ENCODE measurements at regions not wholly inside any gene's neighbourhood (a gene's known extent, or its start where the extent isn't known, plus 50 kb on each side); places are given as distances from the start of the nearest gene placed in this dataset.

- no peak for TF ChIP-seq CTCF (IDR thresholded peaks at IDR 0.05; ENCODE audit: low read depth, low read length)
- no peak overlapping the region for H3K4me3 ChIP-seq (replicated peaks in 1 of 2; ENCODE audit: low read depth in 2 of 2, low read length in 2 of 2)
- DNase-seq (ENCODE audit: low read depth in 2 of 2): peak in 1 of 2 donors; percentile 47
Measured at GRCh38 chr4:108529984-108530905, 90.1 kb upstream of the RPL34 start.

GRCh38 chr4:108529102-108529501, 91.3 kb upstream of the RPL34 start:
- TF ChIP-seq CTCF (IDR thresholded peaks at IDR 0.05; ENCODE audit: low read depth, low read length): no peak
- no peak overlapping the region for H3K4me3 ChIP-seq (replicated peaks in 1 of 2; ENCODE audit: low read depth in 2 of 2, low read length in 2 of 2)
- DNase-seq (ENCODE audit: low read depth in 2 of 2): no peak

- TF ChIP-seq CTCF (IDR thresholded peaks at IDR 0.05; ENCODE audit: low read depth, low read length): no peak
- no peak overlapping the region for H3K4me3 ChIP-seq (replicated peaks in 1 of 2; ENCODE audit: low read depth in 2 of 2, low read length in 2 of 2)
- DNase-seq (ENCODE audit: low read depth in 2 of 2): no peak
Measured at GRCh38 chr4:108527723-108528122, 92.7 kb upstream of the RPL34 start.

- no peak for TF ChIP-seq CTCF (IDR thresholded peaks at IDR 0.05; ENCODE audit: low read depth, low read length)
- DNase-seq (ENCODE audit: low read depth in 2 of 2): no peak
- H3K4me3 ChIP-seq (replicated peaks in 1 of 2; ENCODE audit: low read depth in 2 of 2, low read length in 2 of 2): no peak overlapping the region
Measured at GRCh38 chr4:108520807-108521206, 99.6 kb upstream of the RPL34 start.

GRCh38 chr4:108519911-108520601, 100.3 kb upstream of the RPL34 start:
- no peak for DNase-seq (ENCODE audit: low read depth in 2 of 2)
- TF ChIP-seq CTCF (IDR thresholded peaks at IDR 0.05; ENCODE audit: low read depth, low read length): no peak
- no peak overlapping the region for H3K4me3 ChIP-seq (replicated peaks in 1 of 2; ENCODE audit: low read depth in 2 of 2, low read length in 2 of 2)

GRCh38 chr4:108519208-108519833, 101.1 kb upstream of the RPL34 start:
- DNase-seq (ENCODE audit: low read depth in 2 of 2): no peak
- no peak for TF ChIP-seq CTCF (IDR thresholded peaks at IDR 0.05; ENCODE audit: low read depth, low read length)
- H3K4me3 ChIP-seq (replicated peaks in 1 of 2; ENCODE audit: low read depth in 2 of 2, low read length in 2 of 2): no peak overlapping the region

Measured in cardiac fibroblast (primary cell).